ENCODE measurements at regions not wholly inside any gene's neighbourhood (a gene's known extent, or its start where the extent isn't known, plus 50 kb on each side); places are given as distances from the start of the nearest gene placed in this dataset.

DNA sequence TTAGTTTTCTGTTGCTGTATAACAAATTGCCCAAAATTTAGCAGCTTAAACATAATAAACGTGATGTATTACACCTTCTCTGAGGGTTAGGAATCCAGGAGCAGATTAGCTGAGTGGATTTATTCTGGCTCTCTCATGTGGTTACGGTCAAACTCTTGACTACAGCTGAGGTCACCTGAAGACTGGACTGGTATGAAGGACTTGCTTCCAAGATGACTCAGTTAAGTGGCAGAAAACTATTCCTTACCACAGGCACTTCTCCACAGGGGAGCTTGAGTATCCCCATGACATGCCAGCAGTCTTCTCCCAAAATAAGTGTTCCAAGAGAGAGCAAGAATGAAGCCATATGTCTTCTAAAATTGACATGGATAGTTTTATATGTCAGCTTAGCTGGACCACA is 957.2 kb upstream of the GHITM start:
- ATAC-seq, result no peak
- WGBS, 4 donors, result 82 to 86% (median 85%) methylated on average over 2 of the region's 2 CpGs
- Histone ChIP-seq H3K4me1 (no peaks in the 10 kb centered on the region), H3K9me3 (no peaks in the 10 kb centered on the region), H3K27me3 (no peaks in the 10 kb centered on the region), H3K27ac (no peak overlapping the region), H3K36me3 (no peaks in the 10 kb centered on the region), H3K4me3 (no peak overlapping the region)
- intact Hi-C loops (cut with DNase I), result no loop called here
- no peak for TF ChIP-seq POLR2A (IDR thresholded peaks at IDR 0.05)
- TF ChIP-seq, protein P1, sequence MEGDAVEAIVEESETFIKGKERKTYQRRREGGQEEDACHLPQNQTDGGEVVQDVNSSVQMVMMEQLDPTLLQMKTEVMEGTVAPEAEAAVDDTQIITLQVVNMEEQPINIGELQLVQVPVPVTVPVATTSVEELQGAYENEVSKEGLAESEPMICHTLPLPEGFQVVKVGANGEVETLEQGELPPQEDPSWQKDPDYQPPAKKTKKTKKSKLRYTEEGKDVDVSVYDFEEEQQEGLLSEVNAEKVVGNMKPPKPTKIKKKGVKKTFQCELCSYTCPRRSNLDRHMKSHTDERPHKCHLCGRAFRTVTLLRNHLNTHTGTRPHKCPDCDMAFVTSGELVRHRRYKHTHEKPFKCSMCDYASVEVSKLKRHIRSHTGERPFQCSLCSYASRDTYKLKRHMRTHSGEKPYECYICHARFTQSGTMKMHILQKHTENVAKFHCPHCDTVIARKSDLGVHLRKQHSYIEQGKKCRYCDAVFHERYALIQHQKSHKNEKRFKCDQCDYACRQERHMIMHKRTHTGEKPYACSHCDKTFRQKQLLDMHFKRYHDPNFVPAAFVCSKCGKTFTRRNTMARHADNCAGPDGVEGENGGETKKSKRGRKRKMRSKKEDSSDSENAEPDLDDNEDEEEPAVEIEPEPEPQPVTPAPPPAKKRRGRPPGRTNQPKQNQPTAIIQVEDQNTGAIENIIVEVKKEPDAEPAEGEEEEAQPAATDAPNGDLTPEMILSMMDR (IDR thresholded peaks at IDR 0.05), result no peak
- no peak for DNase-seq

DNA sequence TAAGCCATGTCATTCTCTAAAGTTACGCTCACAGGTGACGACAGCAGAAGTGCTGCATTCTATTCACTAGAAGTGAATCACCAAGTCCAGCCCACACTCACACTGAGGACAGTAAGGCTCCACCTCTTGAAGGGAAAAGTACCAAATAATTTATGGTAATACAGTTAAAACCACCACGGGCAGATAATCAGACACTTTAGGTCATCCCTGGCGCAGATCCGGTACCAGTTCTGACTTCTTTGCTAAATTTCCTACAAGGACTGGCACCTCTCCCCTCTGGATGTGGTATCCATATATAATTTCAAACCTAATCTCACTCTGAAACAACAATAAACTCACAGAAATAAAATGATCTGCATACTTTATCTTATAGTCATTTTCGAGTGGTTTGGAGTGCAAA is 954.7 kb upstream of the GHITM start:
- intact Hi-C loops (cut with DNase I), result no loop called here
- Histone ChIP-seq H3K9me3 (no peaks in the 10 kb centered on the region), H3K27me3 (no peaks in the 10 kb centered on the region), H3K4me1 (no peaks in the 10 kb centered on the region), H3K4me3 (no peak overlapping the region), H3K36me3 (no peaks in the 10 kb centered on the region), H3K27ac (no peak overlapping the region)
- WGBS, 4 donors, result 92 to 94% (median 93%) methylated on average over 5 to 6 of the region's 6 CpGs
- ATAC-seq (no peak), DNase-seq (no peak)
- TF ChIP-seq POLR2A (IDR thresholded peaks at IDR 0.05), result no peak
- TF ChIP-seq, protein P1 (IDR thresholded peaks at IDR 0.05), result no peak

- Histone ChIP-seq H3K27me3 (no peaks in the 10 kb centered on the region), H3K4me3 (no peak overlapping the region), H3K27ac (no peak overlapping the region), H3K36me3 (no peaks in the 10 kb centered on the region), H3K9me3 (peaks cover 0 to under 1% (median 0%) of the 10 kb centered on the region in 12 donors), H3K4me1 (no peaks in the 10 kb centered on the region)
- intact Hi-C loops (cut with DNase I), result no loop called here
- DNase-seq, result no peak
- no peak for ATAC-seq
- no peak for TF ChIP-seq POLR2A (IDR thresholded peaks at IDR 0.05)
- TF ChIP-seq, protein P1 (IDR thresholded peaks at IDR 0.05), result no peak
- 90 to 91% (median 91%) methylated on average over 4 of the region's 4 CpGs for WGBS, 4 donors
Observed at GRCh38 chr10:83190614-83191013, 948.7 kb upstream of the GHITM start.

DNA sequence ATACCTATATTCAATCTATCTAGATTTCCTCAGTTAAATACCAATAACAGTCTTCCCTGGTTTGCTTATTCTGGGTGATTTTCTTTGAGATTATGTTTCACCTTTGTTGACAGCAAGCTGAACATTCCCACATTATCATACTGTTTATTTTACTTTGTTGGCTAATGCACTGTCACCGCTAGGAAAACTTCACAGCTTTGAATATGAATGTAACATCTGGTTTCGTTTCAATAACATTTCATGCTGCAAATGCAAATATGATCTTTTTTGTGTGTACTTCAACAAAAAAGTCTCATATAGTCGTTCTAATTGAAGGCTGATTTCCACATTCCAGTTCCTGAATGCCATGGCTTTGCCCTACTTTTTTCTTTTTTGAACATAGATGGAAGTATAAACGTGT is 946.3 kb upstream of the GHITM start:
- no peak overlapping the region for H3K27ac ChIP-seq
- WGBS, 4 donors, result 47 to 53% (median 51%) methylated on average over 4 of the region's 4 CpGs
- intact Hi-C loops (cut with DNase I), result no loop called here
- no peaks in the 10 kb centered on the region for H3K4me1 ChIP-seq
- ATAC-seq (no peak), DNase-seq (no peak)
- peaks cover 0 to 10% (median 0%) of the 10 kb centered on the region in 12 donors for H3K9me3 ChIP-seq
- TF ChIP-seq POLR2A (IDR thresholded peaks at IDR 0.05), result no peak
- TF ChIP-seq, protein P1 (IDR thresholded peaks at IDR 0.05), result no peak
- no peaks in the 10 kb centered on the region for H3K36me3 ChIP-seq
- no peak overlapping the region for H3K4me3 ChIP-seq
- H3K27me3 ChIP-seq, result no peaks in the 10 kb centered on the region

Data from heart left ventricle (tissue), 16 donors.